Stimulated activated naive CD8-positive, alpha-beta T cell treated with anti-CD3 and anti-CD28 coated beads, Interleukin-15, amount 100 ng/mL, for 72 hours (primary cell): ENCODE measurements at regions not wholly inside any gene's neighbourhood (a gene's known extent, or its start where the extent isn't known, plus 50 kb on each side); places are given as distances from the start of the nearest gene placed in this dataset.

Experiments used
- ATAC-seq: fragments of 150-1000 bp; cut with Tn5 transposase; 2 replicates; pipeline ENCODE4 v1.10.0; 2021; ENCODE audit warnings: mild to moderate bottlenecking, moderate library complexity
- DNase-seq, 2 donors: peaks; one replicate each; pipeline ENCODE4 v3.0.0; 2021 to 2022
- H3K27ac Mint-ChIP-seq, 2 donors: one replicate each; pipeline ENCODE4 v1.8.0; 2022; ENCODE audit warnings: mild to moderate bottlenecking in 2 of 2, mixed read lengths in 2 of 2, moderate library complexity in 2 of 2
- H3K27me3 Mint-ChIP-seq: one replicate; pipeline ENCODE4 v1.8.0; 2022; ENCODE audit warnings: mixed read lengths
- H3K4me1 Mint-ChIP-seq: one replicate; pipeline ENCODE4 v1.8.0; 2022; ENCODE audit warnings: mild to moderate bottlenecking, mixed read lengths
- H3K4me3 Mint-ChIP-seq, 2 donors: one replicate each; pipeline ENCODE4 v1.8.0; 2022; ENCODE audit warnings: mild to moderate bottlenecking in 2 of 2, mixed read lengths in 2 of 2, moderate library complexity in 1 of 2
- H3K9me3 Mint-ChIP-seq, 2 donors: one replicate each; pipeline ENCODE4 v1.8.0; 2022; ENCODE audit warnings: mixed read lengths in 2 of 2

DNA sequence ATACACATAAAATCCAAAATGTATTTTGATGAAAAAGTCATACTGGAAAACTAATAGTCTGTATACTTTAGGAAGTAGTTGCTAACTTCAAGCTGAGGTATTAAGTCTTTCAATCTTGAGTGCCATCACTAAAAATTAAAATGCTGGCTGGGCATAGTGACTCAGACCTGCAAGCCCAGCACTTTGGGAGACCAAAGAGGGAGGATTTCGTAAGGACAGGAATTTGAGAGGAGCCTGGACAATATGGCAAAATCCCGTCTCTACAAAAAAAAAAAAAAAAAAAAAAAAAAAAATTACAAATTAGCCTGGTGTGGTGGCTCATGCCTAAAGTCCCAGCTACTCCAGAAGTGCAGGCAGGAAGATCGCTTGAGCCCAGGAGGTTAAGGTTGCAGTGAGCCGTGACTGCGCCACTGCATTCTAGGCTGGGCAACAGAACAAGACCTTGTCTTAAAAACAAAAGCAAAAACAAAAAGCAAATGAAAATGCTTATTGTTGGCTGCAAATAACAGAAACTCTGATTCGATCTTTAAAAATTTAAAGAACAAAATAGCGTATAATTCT is 1994.2 kb upstream of the PCDH20 start:
- Mint-ChIP-seq H3K4me3 (no peak overlapping the region), H3K9me3 (peaks cover 2 to 6% of the 10 kb centered on the region in 2 donors), H3K27me3 (no peaks in the 10 kb centered on the region), H3K4me1 (no peaks in the 10 kb centered on the region), H3K27ac (no peak overlapping the region)
- ATAC-seq (no peak), DNase-seq (no peak)

DNA sequence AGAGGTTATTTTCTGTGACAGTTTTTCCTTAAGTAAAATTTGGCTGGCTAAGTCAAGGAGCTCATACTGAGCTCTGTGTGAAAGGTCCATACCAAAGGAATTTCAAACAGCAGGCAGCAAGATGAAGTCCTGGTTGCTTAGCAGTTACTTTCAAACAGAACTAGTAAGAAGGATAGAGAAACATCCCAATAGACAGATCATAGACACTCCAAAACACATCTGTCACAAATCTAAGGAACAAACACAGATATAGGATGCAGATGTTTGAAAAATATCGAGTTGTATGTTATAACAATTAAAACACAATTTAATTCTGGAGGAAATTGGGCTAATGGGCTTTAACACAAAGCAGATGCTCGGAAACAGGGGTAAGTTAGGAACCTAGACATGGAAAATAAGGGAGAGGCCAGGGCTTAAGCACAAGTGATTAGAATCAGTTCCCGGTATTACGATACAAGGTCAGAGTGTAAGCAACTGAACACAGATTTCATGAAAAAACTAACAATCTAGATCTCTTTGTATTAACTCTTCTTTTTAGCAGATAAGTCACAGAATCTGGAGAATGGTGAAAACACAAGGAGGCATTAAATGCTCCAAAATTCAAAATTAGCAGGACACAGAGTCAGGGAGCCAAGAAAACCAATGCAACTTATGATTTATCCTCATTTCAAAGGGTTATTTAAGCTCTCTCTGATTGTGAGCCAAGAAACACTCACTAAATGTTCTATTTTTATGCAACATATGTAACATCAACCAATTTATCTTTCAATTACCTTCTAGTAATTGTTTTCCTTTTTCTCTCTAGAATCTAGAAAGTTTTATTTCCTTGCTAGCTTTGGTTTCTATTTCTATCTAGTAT is 1992.9 kb upstream of the PCDH20 start:
- no peaks in the 10 kb centered on the region for H3K4me1 Mint-ChIP-seq
- no peak overlapping the region for H3K4me3 Mint-ChIP-seq
- H3K27ac Mint-ChIP-seq: no peak overlapping the region
- DNase-seq (no peak), ATAC-seq (no peak)
- no peaks in the 10 kb centered on the region for H3K27me3 Mint-ChIP-seq
- peaks cover 9 to 11% of the 10 kb centered on the region in 2 donors for H3K9me3 Mint-ChIP-seq

DNA sequence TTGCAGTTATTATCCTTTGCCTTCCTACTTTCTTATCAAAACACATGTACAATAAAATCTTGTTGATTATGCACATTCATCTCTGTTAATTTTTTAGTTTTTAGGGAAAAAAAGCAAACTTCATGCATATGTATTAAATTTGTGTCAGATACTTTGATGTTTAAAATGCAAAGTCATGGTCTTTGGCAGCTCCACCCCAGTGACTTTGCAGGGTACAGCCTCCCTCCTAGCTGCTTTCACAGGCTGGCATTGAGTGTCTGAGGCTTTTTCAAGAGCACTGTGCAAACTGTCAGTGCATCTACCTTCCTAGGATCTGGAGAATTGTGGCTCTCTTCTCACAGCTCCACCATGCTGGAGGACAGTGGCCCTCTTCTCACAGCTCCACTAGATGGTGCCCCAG is 1988.1 kb upstream of the PCDH20 start:
- Mint-ChIP-seq H3K4me1 (no peaks in the 10 kb centered on the region), H3K9me3 (peaks cover 11 to 26% of the 10 kb centered on the region in 2 donors), H3K27ac (no peak overlapping the region), H3K27me3 (no peaks in the 10 kb centered on the region), H3K4me3 (no peak overlapping the region)
- no peak for DNase-seq
- ATAC-seq: no peak

DNA sequence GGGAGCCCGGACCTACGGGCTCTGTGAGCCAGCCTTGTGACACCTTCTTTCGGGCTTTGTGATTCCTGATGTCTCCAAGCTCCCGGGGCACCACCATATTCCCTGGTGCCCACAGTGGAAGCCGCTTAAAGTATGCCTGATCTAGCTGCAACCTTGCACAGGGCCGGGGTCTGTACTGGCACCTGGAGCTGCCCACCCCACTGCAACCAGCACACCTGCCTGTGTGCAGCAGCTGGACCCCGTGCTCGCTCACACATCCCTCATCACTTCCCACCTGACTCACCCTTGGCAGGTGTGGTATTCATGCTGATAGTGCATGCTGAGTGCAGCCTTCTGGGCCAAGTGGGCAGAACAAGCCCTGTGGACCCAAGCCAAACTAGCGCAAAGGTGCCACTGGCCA is 1981.1 kb upstream of the PCDH20 start:
- Mint-ChIP-seq H3K4me3 (no peak overlapping the region), H3K27ac (no peak overlapping the region), H3K4me1 (no peaks in the 10 kb centered on the region), H3K9me3 (peaks cover 0 to 1% of the 10 kb centered on the region in 2 donors), H3K27me3 (no peaks in the 10 kb centered on the region)
- no peak for DNase-seq
- ATAC-seq: no peak

DNA sequence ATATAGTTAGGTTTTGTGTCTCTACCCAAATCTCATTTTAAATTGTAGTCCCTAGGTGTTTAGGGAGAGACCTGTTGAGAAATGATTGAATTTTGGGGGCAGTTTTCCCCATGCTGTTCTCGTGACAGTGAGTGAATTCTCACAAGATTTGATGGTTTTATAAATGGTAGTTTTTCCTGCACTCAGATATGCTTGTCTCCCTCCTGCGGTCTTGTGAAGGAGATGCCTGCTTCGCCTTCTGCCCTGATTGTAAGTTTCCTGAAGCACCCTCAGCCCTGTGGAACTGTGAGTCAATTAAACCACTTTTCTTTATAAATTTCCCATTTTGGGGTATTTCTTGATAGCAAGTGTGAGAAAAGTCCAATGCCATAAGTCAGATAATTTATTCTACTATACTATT is 1977.5 kb upstream of the PCDH20 start:
- Mint-ChIP-seq H3K4me1 (no peaks in the 10 kb centered on the region), H3K4me3 (no peak overlapping the region), H3K27me3 (no peaks in the 10 kb centered on the region), H3K27ac (no peak overlapping the region), H3K9me3 (peaks cover 0 to 5% of the 10 kb centered on the region in 2 donors)
- DNase-seq (no peak), ATAC-seq (no peak)

DNA sequence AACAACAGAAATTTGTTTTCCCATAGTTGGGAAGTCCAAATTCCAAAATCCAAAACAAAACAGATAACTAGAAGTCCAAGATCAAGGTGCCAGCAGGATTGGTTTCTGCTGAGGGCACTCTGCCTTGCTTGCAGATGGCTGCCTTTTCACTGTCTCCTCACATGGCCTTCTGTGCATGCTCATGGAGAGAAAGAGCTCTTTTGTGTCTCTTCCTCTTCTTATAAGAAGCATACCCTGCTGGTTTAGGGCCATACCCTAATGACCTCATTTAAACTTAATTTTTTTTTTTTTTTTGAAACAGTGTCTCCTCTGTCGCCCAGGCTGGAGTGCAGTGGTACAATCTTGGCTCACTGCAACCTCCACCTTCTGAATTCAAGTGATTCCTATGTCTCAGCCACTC is 1974.1 kb upstream of the PCDH20 start:
- Mint-ChIP-seq H3K4me1 (no peaks in the 10 kb centered on the region), H3K9me3 (peaks cover 0 to 5% of the 10 kb centered on the region in 2 donors), H3K4me3 (no peak overlapping the region), H3K27ac (no peak overlapping the region), H3K27me3 (no peaks in the 10 kb centered on the region)
- DNase-seq (no peak), ATAC-seq (no peak)

DNA sequence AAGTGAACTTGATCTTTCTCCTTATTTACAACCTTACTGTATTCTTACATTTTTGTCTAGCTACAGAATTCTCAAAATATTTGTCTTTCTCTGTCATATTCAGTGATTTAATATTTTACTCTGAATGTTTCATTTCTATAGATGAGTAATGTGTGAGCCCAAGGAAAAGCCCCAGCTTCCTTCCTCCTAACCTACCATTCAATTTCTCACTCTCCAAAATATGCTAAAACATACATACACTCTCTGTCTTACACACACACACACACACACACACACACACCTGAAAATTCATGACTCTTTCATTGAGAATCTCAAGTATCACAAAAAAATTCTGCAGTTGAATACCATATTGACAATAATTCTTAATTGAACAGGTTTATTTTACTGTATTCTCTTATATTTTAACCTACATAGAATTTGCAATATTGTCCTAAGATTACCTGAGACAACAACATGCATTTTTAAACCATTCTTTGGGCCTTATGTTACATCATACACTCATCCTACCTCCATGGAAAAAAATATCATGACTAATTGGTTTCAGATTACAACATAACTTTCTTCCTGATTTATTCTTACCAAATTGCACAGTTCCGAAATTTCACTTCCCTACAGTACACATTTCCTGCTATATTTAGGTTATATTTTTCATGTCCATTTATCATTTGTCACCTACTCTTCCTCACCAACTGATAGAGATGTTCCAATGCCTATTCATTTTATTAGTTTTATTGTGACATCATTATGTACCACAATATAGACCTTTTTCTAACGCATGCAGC is 1965.6 kb upstream of the PCDH20 start:
- H3K4me3 Mint-ChIP-seq: no peak overlapping the region
- H3K27ac Mint-ChIP-seq: no peak overlapping the region
- DNase-seq: no peak
- H3K9me3 Mint-ChIP-seq: peaks cover 5 to 28% of the 10 kb centered on the region in 2 donors
- no peaks in the 10 kb centered on the region for H3K4me1 Mint-ChIP-seq
- no peaks in the 10 kb centered on the region for H3K27me3 Mint-ChIP-seq
- no peak for ATAC-seq

DNA sequence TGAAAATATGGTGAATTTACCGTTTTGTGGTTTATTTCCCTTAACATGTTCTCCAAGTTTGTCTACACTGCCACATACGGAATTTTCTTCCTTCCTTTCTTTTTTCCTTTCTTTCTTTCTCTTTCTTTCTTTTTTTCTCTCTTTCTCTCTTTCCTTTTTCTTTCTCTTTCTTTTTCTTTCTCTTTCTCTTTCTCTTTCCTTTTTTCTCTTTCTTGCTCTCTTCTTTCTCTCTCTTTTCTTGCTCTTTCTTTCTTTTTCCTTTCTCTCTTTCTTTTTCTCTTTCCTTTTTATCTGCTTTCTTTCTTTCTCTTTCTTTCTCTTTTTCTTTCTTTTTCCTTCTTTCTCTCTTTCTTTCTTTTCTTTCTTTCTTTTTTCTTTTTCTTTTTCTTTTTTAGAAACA is 1962.3 kb upstream of the PCDH20 start:
- no peak overlapping the region for H3K27ac Mint-ChIP-seq
- no peak for ATAC-seq
- no peaks in the 10 kb centered on the region for H3K27me3 Mint-ChIP-seq
- H3K4me3 Mint-ChIP-seq: no peak overlapping the region
- H3K4me1 Mint-ChIP-seq: no peaks in the 10 kb centered on the region
- no peak for DNase-seq
- H3K9me3 Mint-ChIP-seq: peaks cover 5 to 28% of the 10 kb centered on the region in 2 donors

DNA sequence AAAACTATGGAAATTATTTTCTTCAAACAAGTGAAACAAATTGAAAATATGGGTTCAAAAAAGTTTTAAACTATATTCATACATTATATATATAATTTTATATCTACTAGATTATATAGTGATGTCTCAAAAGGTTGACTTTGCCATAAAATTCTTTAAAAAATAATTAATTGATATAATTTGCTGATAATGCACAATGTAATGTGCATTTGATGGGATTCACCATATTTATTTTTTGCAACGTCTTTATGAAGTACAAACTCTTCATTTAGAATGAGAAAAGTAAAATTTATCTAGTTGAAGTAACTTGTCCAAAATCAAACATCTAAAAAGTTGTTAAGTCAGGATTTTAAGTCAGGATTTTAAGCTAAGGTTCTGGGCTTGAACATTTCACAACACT is 1954.5 kb upstream of the PCDH20 start:
- ATAC-seq (no peak), DNase-seq (no peak)
- Mint-ChIP-seq H3K27ac (no peak overlapping the region), H3K4me3 (no peak overlapping the region), H3K27me3 (no peaks in the 10 kb centered on the region), H3K9me3 (no peaks in the 10 kb centered on the region), H3K4me1 (no peaks in the 10 kb centered on the region)

DNA sequence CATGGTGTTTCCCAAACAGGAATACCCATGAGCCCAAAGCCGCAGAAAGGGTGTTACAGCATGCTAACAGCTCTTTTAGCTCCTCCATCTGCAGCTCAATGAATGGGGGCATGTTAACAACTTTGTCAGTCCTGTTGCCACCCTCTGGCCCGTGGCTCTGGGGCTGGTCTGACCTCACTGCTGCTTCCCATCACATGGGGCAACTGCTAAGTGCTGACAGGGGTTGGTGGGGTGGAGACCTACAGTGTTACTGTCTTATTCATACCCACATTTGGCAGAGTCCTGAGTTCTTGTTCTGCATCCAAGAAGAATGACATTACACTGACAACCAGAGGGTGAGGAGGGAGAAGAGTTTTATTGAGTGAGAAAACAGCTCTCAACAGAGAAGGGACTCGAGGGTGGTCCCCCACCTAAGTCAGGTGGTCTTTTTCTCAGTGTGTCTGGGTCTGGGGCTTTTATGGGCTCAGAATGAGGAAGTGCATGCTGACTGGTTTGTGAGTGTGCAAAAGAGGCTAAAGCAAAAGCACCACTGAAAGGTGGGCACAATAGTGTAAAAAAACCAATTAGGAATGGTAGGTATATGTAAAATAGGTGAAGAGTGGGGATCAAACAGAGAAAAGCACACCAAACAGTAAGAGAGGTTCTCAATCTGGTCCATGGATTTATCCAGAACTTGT is 1952.0 kb upstream of the PCDH20 start:
- Mint-ChIP-seq H3K27ac (no peak overlapping the region), H3K4me1 (no peaks in the 10 kb centered on the region), H3K27me3 (no peaks in the 10 kb centered on the region), H3K4me3 (no peak overlapping the region), H3K9me3 (no peaks in the 10 kb centered on the region)
- DNase-seq (no peak), ATAC-seq (no peak)

DNA sequence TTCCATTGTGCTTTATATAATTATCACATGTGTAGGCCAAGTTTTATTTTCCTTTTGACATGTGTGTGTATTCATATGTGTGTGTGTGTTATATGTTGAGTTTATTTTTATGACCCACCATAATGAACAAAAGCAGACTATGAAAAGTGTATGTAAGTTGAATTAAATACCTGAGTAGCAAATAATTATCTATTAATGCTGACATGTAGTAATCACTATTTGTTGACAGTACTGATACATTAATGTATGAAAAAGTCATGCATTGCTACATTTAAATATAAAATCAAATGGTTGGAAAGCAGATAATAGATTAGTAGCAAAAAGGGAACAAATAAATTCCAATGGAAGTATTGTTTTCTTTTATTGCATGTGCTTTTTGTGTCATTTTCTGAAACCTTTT is 1948.5 kb upstream of the PCDH20 start:
- Mint-ChIP-seq H3K4me1 (no peaks in the 10 kb centered on the region), H3K27ac (no peak overlapping the region), H3K27me3 (no peaks in the 10 kb centered on the region), H3K4me3 (no peak overlapping the region), H3K9me3 (no peaks in the 10 kb centered on the region)
- no peak for DNase-seq
- no peak for ATAC-seq

DNA sequence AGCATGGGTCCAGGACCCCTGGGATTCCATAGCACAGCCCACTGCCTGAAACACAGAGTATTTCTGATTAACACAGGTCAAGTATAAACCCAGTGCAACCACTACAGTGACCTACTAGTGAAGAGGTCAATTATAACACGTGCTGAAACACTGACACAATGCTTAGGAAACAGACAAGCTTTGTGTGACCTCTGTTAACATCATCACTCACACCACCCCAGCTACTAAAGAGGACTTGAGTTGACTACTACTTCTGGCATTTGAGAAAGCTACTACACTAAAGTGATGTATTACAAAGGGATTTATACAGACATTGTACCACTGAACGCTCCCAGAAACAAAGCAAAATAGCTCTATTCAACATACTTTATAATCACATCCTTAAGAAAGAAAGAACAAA is 1935.9 kb upstream of the PCDH20 start:
- H3K27ac Mint-ChIP-seq: no peak overlapping the region
- ATAC-seq (no peak), DNase-seq (no peak)
- H3K4me1 Mint-ChIP-seq: no peaks in the 10 kb centered on the region
- H3K4me3 Mint-ChIP-seq: no peak overlapping the region
- peaks cover 4 to 13% of the 10 kb centered on the region in 2 donors for H3K9me3 Mint-ChIP-seq
- H3K27me3 Mint-ChIP-seq: no peaks in the 10 kb centered on the region

DNA sequence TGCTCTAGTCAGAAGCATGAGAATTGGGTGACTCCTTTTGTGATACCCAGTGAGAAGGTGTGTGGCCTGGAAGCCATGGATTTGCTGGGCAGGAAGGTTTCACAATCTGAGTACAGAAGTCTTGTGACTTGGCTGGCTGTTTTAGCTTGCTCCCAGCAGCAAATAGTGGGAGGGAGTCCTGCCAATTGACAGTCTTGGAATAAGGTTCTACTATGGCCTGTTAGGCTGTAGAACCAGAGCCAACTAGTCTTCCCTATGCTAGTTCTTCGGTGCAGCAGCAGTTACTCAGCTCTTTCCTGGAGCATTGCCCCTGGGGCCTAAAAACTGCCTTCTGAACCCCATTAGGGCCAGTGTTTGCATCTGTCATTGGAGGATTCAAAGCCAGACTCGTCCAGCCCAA is 1935.4 kb upstream of the PCDH20 start:
- no peaks in the 10 kb centered on the region for H3K4me1 Mint-ChIP-seq
- no peaks in the 10 kb centered on the region for H3K27me3 Mint-ChIP-seq
- peaks cover 5 to 17% of the 10 kb centered on the region in 2 donors for H3K9me3 Mint-ChIP-seq
- no peak overlapping the region for H3K4me3 Mint-ChIP-seq
- ATAC-seq (no peak), DNase-seq (no peak)
- no peak overlapping the region for H3K27ac Mint-ChIP-seq

DNA sequence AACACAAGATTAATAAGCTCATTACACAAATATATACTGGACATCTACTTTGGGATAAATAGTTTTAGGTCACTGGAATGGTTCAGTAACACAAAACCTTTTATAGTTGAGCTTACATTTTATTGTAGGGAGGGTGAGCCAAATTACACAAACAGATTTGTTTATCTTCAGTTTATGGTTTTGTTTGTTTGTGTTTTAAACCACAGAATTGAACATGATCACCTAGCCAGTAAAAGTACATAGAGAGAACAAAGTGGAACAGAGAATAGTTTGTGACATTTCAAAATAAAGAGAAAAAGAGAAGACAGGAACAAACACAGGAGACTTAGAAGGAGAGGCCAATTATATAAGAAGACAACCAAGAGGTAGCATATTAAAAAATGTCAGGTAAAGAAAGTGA is 1930.2 kb upstream of the PCDH20 start:
- no peak overlapping the region for H3K4me3 Mint-ChIP-seq
- H3K27ac Mint-ChIP-seq: no peak overlapping the region
- DNase-seq (no peak), ATAC-seq (no peak)
- no peaks in the 10 kb centered on the region for H3K27me3 Mint-ChIP-seq
- no peaks in the 10 kb centered on the region for H3K4me1 Mint-ChIP-seq
- peaks cover 9 to 22% of the 10 kb centered on the region in 2 donors for H3K9me3 Mint-ChIP-seq

DNA sequence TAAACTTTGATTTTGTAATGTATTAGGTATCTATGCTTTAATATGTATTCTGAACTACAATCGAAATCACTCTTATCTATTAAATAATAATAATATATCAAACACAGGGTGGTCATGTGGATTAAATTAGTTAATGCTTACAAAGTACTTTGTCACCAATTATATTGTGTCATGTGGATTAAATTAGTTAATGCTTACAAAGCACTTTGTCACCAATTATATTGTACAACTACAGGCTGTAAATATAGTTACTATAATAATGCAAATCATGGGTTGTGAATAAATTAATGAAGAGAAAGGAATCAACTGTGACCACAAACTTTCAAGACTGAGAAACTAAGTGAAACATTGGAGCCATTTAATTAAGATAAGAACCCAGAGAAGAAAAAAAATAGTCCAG is 1929.1 kb upstream of the PCDH20 start:
- DNase-seq (no peak), ATAC-seq (no peak)
- Mint-ChIP-seq H3K27me3 (no peaks in the 10 kb centered on the region), H3K4me1 (no peaks in the 10 kb centered on the region), H3K9me3 (peaks cover 9 to 22% of the 10 kb centered on the region in 2 donors), H3K27ac (no peak overlapping the region), H3K4me3 (no peak overlapping the region)

DNA sequence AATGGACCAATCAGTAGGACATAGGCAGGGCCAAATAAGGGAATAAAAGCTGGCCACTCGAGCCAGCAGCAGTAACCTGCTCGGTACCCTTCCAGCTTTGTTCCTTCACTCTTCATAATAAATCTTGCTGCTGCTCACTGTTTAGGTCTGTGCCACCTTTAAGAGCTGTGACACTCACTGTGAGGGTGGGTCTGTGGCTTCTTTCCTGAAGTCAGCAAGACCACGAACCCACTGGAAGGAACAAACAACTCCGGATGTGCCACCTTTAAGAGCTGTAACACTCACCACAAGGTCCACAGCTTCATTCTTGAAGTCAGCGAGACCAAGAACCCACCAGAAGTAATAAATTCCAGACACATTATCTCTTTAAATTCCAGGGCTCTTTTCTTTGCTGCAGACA is 1922.3 kb upstream of the PCDH20 start:
- DNase-seq (no peak), ATAC-seq (no peak)
- no peaks in the 10 kb centered on the region for H3K4me1 Mint-ChIP-seq
- peaks cover 9 to 19% of the 10 kb centered on the region in 2 donors for H3K9me3 Mint-ChIP-seq
- H3K4me3 Mint-ChIP-seq: no peak overlapping the region
- no peaks in the 10 kb centered on the region for H3K27me3 Mint-ChIP-seq
- H3K27ac Mint-ChIP-seq: no peak overlapping the region
